RWPE2 (cell line): ENCODE measurements at regions not wholly inside any gene's neighbourhood (a gene's known extent, or its start where the extent isn't known, plus 50 kb on each side); places are given as distances from the start of the nearest gene placed in this dataset.

Source experiments
- ATAC-seq: fragments of 200-7000 bp; cut with Tn5 transposase; 3 replicates; pipeline ENCODE4 v1.9.1; 2021; ENCODE audit warnings: low read depth
- DNase-seq: peaks from one replicate; pipeline ENCODE4 v3.0.0-alpha.2; 2020; ENCODE audit warnings: low spot score
- H3K27ac ChIP-seq: fragments of 450-650 bp; 2 replicates; pipeline ENCODE4 v1.5.1; 2017; ENCODE audit warnings: mild to moderate bottlenecking; ENCODE audit not compliant: poor library complexity, severe bottlenecking
- H3K27me3 ChIP-seq: fragments of 250-450 bp; sonication (Bioruptor Pico); 2 replicates; pipeline ENCODE4 v1.5.1; 2021; ENCODE audit warnings: mild to moderate bottlenecking, moderate library complexity; ENCODE audit not compliant: insufficient read depth, poor library complexity, severe bottlenecking
- H3K36me3 ChIP-seq: fragments of 250-450 bp; sonication (Bioruptor Pico); 2 replicates; pipeline ENCODE4 v1.5.1; 2020; ENCODE audit warnings: low read depth, mild to moderate bottlenecking, moderate library complexity
- H3K4me1 ChIP-seq: fragments of 250-450 bp; sonication (Bioruptor Pico); 2 replicates; pipeline ENCODE4 v1.5.1; 2021; ENCODE audit warnings: mild to moderate bottlenecking, moderate library complexity; ENCODE audit not compliant: insufficient read depth, poor library complexity, severe bottlenecking
- H3K4me3 ChIP-seq: fragments of 250-450 bp; sonication (Bioruptor Pico); 2 replicates; pipeline ENCODE4 v1.5.1; 2021; ENCODE audit warnings: mild to moderate bottlenecking, moderate library complexity; ENCODE audit not compliant: severe bottlenecking
- H3K9me3 ChIP-seq: fragments of 250-450 bp; sonication (Bioruptor Pico); 2 replicates; pipeline ENCODE4 v1.5.1; 2021; ENCODE audit warnings: mild to moderate bottlenecking, moderate library complexity; ENCODE audit not compliant: severe bottlenecking
- CTCF ChIP-seq: fragments of 450-650 bp; IDR thresholded peaks from one replicate; pipeline ENCODE4 v1.5.1; 2017; ENCODE audit warnings: mild to moderate bottlenecking, moderate library complexity; ENCODE audit not compliant: poor library complexity, severe bottlenecking

GRCh38 chr4:86446996-86447395, 87.1 kb upstream of the MAPK10 start:
- DNase-seq (no peak), ATAC-seq (no peak)
- no peak overlapping the region for H3K4me3 ChIP-seq
- no peak for TF ChIP-seq CTCF
- H3K4me1 ChIP-seq, result peaks cover 4% of the 10 kb centered on the region
- H3K9me3 ChIP-seq, result no peaks in the 10 kb centered on the region
- H3K27ac ChIP-seq, result no peak overlapping the region
- no peaks in the 10 kb centered on the region for H3K27me3 ChIP-seq
- H3K36me3 ChIP-seq, result no peaks in the 10 kb centered on the region

GRCh38 chr4:86448871-86449270, 89.0 kb upstream of the MAPK10 start:
- DNase-seq (no peak), ATAC-seq (no peak)
- no peak overlapping the region for H3K4me3 ChIP-seq
- no peaks in the 10 kb centered on the region for H3K36me3 ChIP-seq
- no peak overlapping the region for H3K27ac ChIP-seq
- no peaks in the 10 kb centered on the region for H3K9me3 ChIP-seq
- no peaks in the 10 kb centered on the region for H3K27me3 ChIP-seq
- no peak for TF ChIP-seq CTCF
- peaks cover 4% of the 10 kb centered on the region for H3K4me1 ChIP-seq

GRCh38 chr4:86449746-86450588, 90.1 kb upstream of the MAPK10 start:
- TF ChIP-seq CTCF, result no peak
- peaks cover 4% of the 10 kb centered on the region for H3K4me1 ChIP-seq
- DNase-seq, result no peak
- H3K9me3 ChIP-seq, result no peaks in the 10 kb centered on the region
- no peaks in the 10 kb centered on the region for H3K27me3 ChIP-seq
- no peak overlapping the region for H3K27ac ChIP-seq
- H3K36me3 ChIP-seq, result no peaks in the 10 kb centered on the region
- no peak overlapping the region for H3K4me3 ChIP-seq
- ATAC-seq, result no peak

GRCh38 chr4:86450861-86451260, 91.0 kb upstream of the MAPK10 start:
- no peak overlapping the region for H3K27ac ChIP-seq
- TF ChIP-seq CTCF, result no peak
- H3K9me3 ChIP-seq, result no peaks in the 10 kb centered on the region
- no peaks in the 10 kb centered on the region for H3K36me3 ChIP-seq
- H3K4me1 ChIP-seq, result peaks cover 4% of the 10 kb centered on the region
- no peak for ATAC-seq
- H3K4me3 ChIP-seq, result no peak overlapping the region
- DNase-seq, result no peak
- no peaks in the 10 kb centered on the region for H3K27me3 ChIP-seq
